ENCODE measurements at regions not wholly inside any gene's neighbourhood (a gene's known extent, or its start where the extent isn't known, plus 50 kb on each side); places are given as distances from the start of the nearest gene placed in this dataset.

DNA sequence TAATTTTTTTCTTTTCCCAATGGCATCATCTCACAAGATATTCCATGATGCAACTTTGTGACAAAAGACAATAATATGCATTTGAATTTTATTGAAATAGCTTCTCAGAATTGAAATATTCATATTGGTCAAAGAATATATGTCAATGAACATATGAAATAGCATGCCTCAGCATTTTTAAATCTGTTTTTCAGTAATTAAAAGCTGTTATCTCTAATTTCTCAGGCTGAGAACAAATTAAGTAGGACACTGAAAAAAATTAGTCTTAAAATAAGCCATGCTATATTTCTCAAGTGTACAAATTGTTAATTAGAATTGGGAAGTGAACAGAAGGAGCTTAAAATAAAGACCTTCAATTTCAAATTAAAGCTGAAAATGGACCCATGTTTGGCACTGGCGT is 570.1 kb downstream of the MFSD1 start:
- TF ChIP-seq, protein P1, sequence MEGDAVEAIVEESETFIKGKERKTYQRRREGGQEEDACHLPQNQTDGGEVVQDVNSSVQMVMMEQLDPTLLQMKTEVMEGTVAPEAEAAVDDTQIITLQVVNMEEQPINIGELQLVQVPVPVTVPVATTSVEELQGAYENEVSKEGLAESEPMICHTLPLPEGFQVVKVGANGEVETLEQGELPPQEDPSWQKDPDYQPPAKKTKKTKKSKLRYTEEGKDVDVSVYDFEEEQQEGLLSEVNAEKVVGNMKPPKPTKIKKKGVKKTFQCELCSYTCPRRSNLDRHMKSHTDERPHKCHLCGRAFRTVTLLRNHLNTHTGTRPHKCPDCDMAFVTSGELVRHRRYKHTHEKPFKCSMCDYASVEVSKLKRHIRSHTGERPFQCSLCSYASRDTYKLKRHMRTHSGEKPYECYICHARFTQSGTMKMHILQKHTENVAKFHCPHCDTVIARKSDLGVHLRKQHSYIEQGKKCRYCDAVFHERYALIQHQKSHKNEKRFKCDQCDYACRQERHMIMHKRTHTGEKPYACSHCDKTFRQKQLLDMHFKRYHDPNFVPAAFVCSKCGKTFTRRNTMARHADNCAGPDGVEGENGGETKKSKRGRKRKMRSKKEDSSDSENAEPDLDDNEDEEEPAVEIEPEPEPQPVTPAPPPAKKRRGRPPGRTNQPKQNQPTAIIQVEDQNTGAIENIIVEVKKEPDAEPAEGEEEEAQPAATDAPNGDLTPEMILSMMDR (IDR thresholded peaks at IDR 0.05; ENCODE audit: poor library complexity): no peak
- no peak for TF ChIP-seq EZH2 (IDR thresholded peaks at IDR 0.05; ENCODE audit: borderline replicate concordance)
- TF ChIP-seq EZH2phosphoT487 (IDR thresholded peaks at IDR 0.05; ENCODE audit: low read depth, severe bottlenecking, unreplicated experiment): no peak

Measured in hepatocyte (in vitro differentiated cells).